Mesenchymal stem cell (in vitro differentiated cells and primary cell): ENCODE measurements at regions not wholly inside any gene's neighbourhood (a gene's known extent, or its start where the extent isn't known, plus 50 kb on each side); places are given as distances from the start of the nearest gene placed in this dataset.
"Not testable (repeated sequence)": the region's sequence is repeated elsewhere in the genome, so short reads cannot be mapped to it uniquely, and the experiment has no call there.

Experiments
- DNase-seq: peaks from one replicate; pipeline ENCODE4 v3.0.0-alpha.2; 2013
- H2AFZ ChIP-seq: one replicate; pipeline ENCODE4 v1.6.1; 2013; ENCODE audit warnings: low read depth, mild to moderate bottlenecking, control low read depth, inconsistent platforms, low read length, moderate library complexity
- H2AK5ac ChIP-seq: 2 replicates; pipeline ENCODE4 v1.6.1; 2013; ENCODE audit warnings: low read length, moderate library complexity, mild to moderate bottlenecking, inconsistent platforms; ENCODE audit not compliant: severe bottlenecking
- H2BK120ac ChIP-seq: one replicate; pipeline ENCODE4 v1.6.1; 2013; ENCODE audit warnings: low read depth, mild to moderate bottlenecking, inconsistent platforms, low read length, moderate library complexity
- H2BK12ac ChIP-seq, 2 experiments: one replicate each; pipeline ENCODE4 v1.6.1; 2013; ENCODE audit warnings: inconsistent platforms in 2 of 2, low read length in 2 of 2, mild to moderate bottlenecking in 2 of 2, moderate library complexity in 2 of 2, control low read depth in 1 of 2
- H2BK15ac ChIP-seq: one replicate; pipeline ENCODE4 v1.6.1; 2013; ENCODE audit warnings: mild to moderate bottlenecking, low read depth, inconsistent platforms; ENCODE audit not compliant: poor library complexity, severe bottlenecking
- H2BK5ac ChIP-seq: 2 replicates; pipeline ENCODE4 v1.6.1; 2013; ENCODE audit warnings: low read depth, mild to moderate bottlenecking, low read length, control low read depth, inconsistent platforms; ENCODE audit not compliant: poor library complexity, severe bottlenecking
- H3K14ac ChIP-seq, 2 experiments: one replicate each; pipeline ENCODE4 v1.6.1; 2013; ENCODE audit warnings: inconsistent platforms in 2 of 2, low read length in 2 of 2, control low read depth in 1 of 2, mild to moderate bottlenecking in 1 of 2, moderate library complexity in 1 of 2
- H3K18ac ChIP-seq, 2 experiments: one replicate each; pipeline ENCODE4 v1.6.1; 2013; ENCODE audit warnings: inconsistent platforms in 2 of 2, low read length in 2 of 2, control low read depth in 1 of 2, low read depth in 1 of 2, mild to moderate bottlenecking in 1 of 2
- H3K23ac ChIP-seq, 2 experiments: one replicate each; pipeline ENCODE4 v1.6.1; 2013; ENCODE audit warnings: inconsistent platforms in 2 of 2, low read length in 2 of 2, mild to moderate bottlenecking in 2 of 2, moderate library complexity in 2 of 2, control low read depth in 1 of 2
- H3K27ac ChIP-seq: 2 replicates; pipeline ENCODE4 v1.5.1; 2013; ENCODE audit warnings: mild to moderate bottlenecking, moderate library complexity, low read length, control low read depth, inconsistent platforms; ENCODE audit not compliant: poor library complexity, severe bottlenecking
- H3K27me3 ChIP-seq, 2 experiments: 2 replicates each; pipeline versions ENCODE4 v1.6.1 to v1.7.0; 2013; ENCODE audit warnings: low read length in 2 of 2, mild to moderate bottlenecking in 2 of 2, moderate library complexity in 2 of 2, control low read depth in 1 of 2, inconsistent platforms in 1 of 2; ENCODE audit not compliant: control insufficient read depth in 1 of 2, insufficient read depth in 1 of 2
- H3K36me3 ChIP-seq, 2 experiments: 2 replicates each; pipeline versions ENCODE4 v1.6.1 to v1.7.0; 2013; ENCODE audit warnings: low read length in 2 of 2, control low read depth in 1 of 2, inconsistent platforms in 1 of 2, low read depth in 1 of 2, mild to moderate bottlenecking in 1 of 2; ENCODE audit not compliant: insufficient read depth in 2 of 2, control insufficient read depth in 1 of 2
- H3K4ac ChIP-seq, 2 experiments: one replicate each; pipeline ENCODE4 v1.6.1; 2013; ENCODE audit warnings: inconsistent platforms in 2 of 2, low read length in 2 of 2, mild to moderate bottlenecking in 2 of 2, moderate library complexity in 2 of 2, control low read depth in 1 of 2, low read depth in 1 of 2
- H3K4me1 ChIP-seq: 2 replicates; pipeline ENCODE4 v1.6.1; 2013; ENCODE audit warnings: low read depth, low read length, control low read depth; ENCODE audit not compliant: control insufficient read depth, insufficient read depth
- H3K4me2 ChIP-seq: 2 replicates; pipeline ENCODE4 v1.6.1; 2013; ENCODE audit warnings: low read length, mild to moderate bottlenecking, inconsistent platforms; ENCODE audit not compliant: poor library complexity, severe bottlenecking
- H3K4me3 ChIP-seq, 2 experiments: 2 replicates each; pipeline versions ENCODE4 v1.5.1 to v1.7.0; 2013; ENCODE audit warnings: low read length in 2 of 2, mild to moderate bottlenecking in 2 of 2, control low read depth in 1 of 2, low read depth in 1 of 2; ENCODE audit not compliant: insufficient read depth in 1 of 2
- H3K79me1 ChIP-seq: replicated peaks from 2 replicates; pipeline ENCODE4 v1.6.1; 2013; ENCODE audit warnings: mild to moderate bottlenecking, control low read depth, low read length, inconsistent platforms; ENCODE audit not compliant: poor library complexity, severe bottlenecking
- H3K9ac ChIP-seq: 2 replicates; pipeline ENCODE4 v1.7.0; 2013; ENCODE audit warnings: mild to moderate bottlenecking, low read length, moderate library complexity
- H3K9me3 ChIP-seq: 2 replicates; pipeline ENCODE4 v1.7.0; 2013; ENCODE audit warnings: mild to moderate bottlenecking, low read length; ENCODE audit not compliant: control insufficient read depth
- H4K8ac ChIP-seq: one replicate; pipeline ENCODE4 v1.6.1; 2013; ENCODE audit warnings: inconsistent platforms, mild to moderate bottlenecking, low read length, moderate library complexity
- H4K91ac ChIP-seq: one replicate; pipeline ENCODE4 v1.6.1; 2013; ENCODE audit warnings: mild to moderate bottlenecking, low read length, inconsistent platforms
- WGBS: methylation state at CpG from one replicate; pipeline ENCODE4 v1.1.7; 2013; ENCODE audit warnings: mixed read lengths; 5-methylcytosine and 5-hydroxymethylcytosine counted together

DNA sequence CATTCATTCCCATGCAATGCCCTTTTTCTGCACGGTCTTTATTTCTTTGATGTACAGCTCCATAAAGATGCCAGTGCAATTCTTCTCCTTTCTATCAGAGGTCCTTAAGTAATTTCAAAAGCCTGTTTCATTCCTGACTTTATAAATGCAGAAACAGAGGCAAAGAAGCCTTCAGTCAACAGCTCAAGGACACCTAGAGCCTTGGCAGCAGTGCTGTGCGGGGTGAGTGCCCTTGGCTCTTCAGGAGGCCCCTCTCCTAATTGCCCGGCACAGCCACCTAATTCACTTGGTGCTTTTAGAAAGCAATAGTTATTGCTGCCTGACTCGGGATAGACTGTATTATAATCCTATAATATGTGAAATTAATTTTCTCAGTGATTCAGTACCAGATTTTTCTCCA is 169.6 kb upstream of the KLF6 start:
- H2BK5ac ChIP-seq, result no peak overlapping the region
- no peaks in the 10 kb centered on the region for H3K27me3 ChIP-seq
- no peak overlapping the region for H2BK120ac ChIP-seq
- H3K9me3 ChIP-seq, result no peaks in the 10 kb centered on the region
- H3K9ac ChIP-seq, result no peak overlapping the region
- H3K23ac ChIP-seq, result no peak overlapping the region
- no peak overlapping the region for H3K14ac ChIP-seq
- no peak overlapping the region for H3K18ac ChIP-seq
- no peak overlapping the region for H2BK12ac ChIP-seq
- H4K91ac ChIP-seq, result no peak overlapping the region
- H2AK5ac ChIP-seq, result no peak overlapping the region
- H3K4ac ChIP-seq, result no peak overlapping the region
- no peak overlapping the region for H2BK15ac ChIP-seq
- H3K4me3 ChIP-seq, result no peak overlapping the region
- peak overlapping the region; percentile 37 for H4K8ac ChIP-seq
- no peaks in the 10 kb centered on the region for H3K36me3 ChIP-seq
- no peak for DNase-seq
- no peak overlapping the region for H2AFZ ChIP-seq
- no peaks in the 10 kb centered on the region for H3K79me1 ChIP-seq
- H3K27ac ChIP-seq, result no peak overlapping the region
- WGBS, result 98% methylated on average over 2 of the region's 4 CpGs
- H3K4me1 ChIP-seq, result peaks cover 1% of the 10 kb centered on the region
- H3K4me2 ChIP-seq, result no peak overlapping the region

DNA sequence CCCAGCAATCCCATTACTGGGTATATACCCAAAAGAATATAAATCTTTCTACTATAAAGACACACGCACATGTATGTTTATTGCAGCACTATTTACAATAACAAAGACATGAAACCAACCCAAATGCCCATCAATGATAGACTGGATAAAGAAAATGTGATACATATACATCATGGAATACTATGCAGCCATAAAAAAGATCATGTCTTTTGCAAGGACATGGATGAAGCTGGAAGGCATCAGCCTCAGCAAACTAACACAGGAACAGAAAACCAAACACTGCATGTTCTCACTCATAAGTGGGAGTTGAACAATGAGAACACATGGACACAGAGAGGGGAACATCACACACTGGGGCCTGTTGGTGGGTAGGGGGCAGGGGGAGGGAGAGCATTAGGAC is 169.0 kb upstream of the KLF6 start:
- WGBS, result no CpG with 5 or more reads among the region's 1 CpG

DNA sequence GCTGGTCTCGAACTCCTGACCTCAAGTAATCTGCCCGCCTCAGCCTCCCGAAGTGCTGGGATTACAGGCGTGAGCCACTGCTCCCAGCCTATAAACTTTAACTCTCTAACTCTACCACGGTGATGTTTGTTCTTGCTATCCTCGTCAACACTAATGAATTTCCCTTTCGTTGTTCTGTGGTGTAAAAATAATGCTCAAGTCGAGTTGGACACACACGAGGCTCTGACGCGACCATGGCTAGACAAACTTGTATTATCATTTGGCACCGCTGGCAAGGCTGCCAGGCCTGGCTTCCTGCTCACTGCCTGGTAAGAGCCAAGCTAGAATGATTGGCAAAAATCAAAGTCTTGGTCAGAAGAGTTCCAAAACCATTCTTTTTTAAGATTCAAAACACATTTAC is 167.0 kb upstream of the KLF6 start:
- H2BK120ac ChIP-seq, result no peak overlapping the region
- no peaks in the 10 kb centered on the region for H3K36me3 ChIP-seq
- H3K27ac ChIP-seq, result no peak overlapping the region
- no peak overlapping the region for H2AK5ac ChIP-seq
- H2AFZ ChIP-seq, result no peak overlapping the region
- no peak overlapping the region for H4K8ac ChIP-seq
- H3K14ac ChIP-seq, result no peak overlapping the region
- no peak overlapping the region for H4K91ac ChIP-seq
- no peak overlapping the region for H2BK12ac ChIP-seq
- no peak overlapping the region for H2BK5ac ChIP-seq
- H3K18ac ChIP-seq, result no peak overlapping the region
- peaks cover 4% of the 10 kb centered on the region for H3K4me1 ChIP-seq
- no peak overlapping the region for H3K4me2 ChIP-seq
- no peak for DNase-seq
- no peak overlapping the region for H3K9ac ChIP-seq
- H3K23ac ChIP-seq, result no peak overlapping the region
- no peak overlapping the region for H3K4me3 ChIP-seq
- 82% methylated on average over 12 of the region's 12 CpGs for WGBS
- H3K9me3 ChIP-seq, result no peaks in the 10 kb centered on the region
- peak overlapping the region; percentile 67 for H2BK15ac ChIP-seq
- H3K79me1 ChIP-seq, result no peaks in the 10 kb centered on the region
- H3K4ac ChIP-seq, result no peak overlapping the region
- H3K27me3 ChIP-seq, result no peaks in the 10 kb centered on the region

More for the DNA sequence above, 169.0 kb upstream of the KLF6 start:
- DNase-seq, H3K4me2 ChIP-seq, H3K23ac ChIP-seq, H4K91ac ChIP-seq, H4K8ac ChIP-seq, H2AFZ ChIP-seq, H2BK5ac ChIP-seq, H3K14ac ChIP-seq, H3K9me3 ChIP-seq, H3K4me1 ChIP-seq, H2BK120ac ChIP-seq, H2BK12ac ChIP-seq, H3K27ac ChIP-seq, H2AK5ac ChIP-seq, H3K9ac ChIP-seq, H3K4me3 ChIP-seq, H3K79me1 ChIP-seq, H3K36me3 ChIP-seq, H3K4ac ChIP-seq, H2BK15ac ChIP-seq, H3K18ac ChIP-seq, H3K27me3 ChIP-seq: not testable (repeated sequence)

- H3K4me2 ChIP-seq, result no peak overlapping the region
- H4K8ac ChIP-seq, result no peak overlapping the region
- H3K9ac ChIP-seq, result no peak overlapping the region
- DNase-seq, result no peak
- no peak overlapping the region for H3K4me3 ChIP-seq
- H3K36me3 ChIP-seq, result no peaks in the 10 kb centered on the region
- peak overlapping the region; percentile 23 for H2BK15ac ChIP-seq
- no peak overlapping the region for H3K4ac ChIP-seq
- no peaks in the 10 kb centered on the region for H3K27me3 ChIP-seq
- no peak overlapping the region for H3K14ac ChIP-seq
- H2AFZ ChIP-seq, result no peak overlapping the region
- H2BK12ac ChIP-seq, result peak overlapping the region in 1 of 2 experiments; percentile 58
- no peak overlapping the region for H3K23ac ChIP-seq
- 89% methylated on average over 6 of the region's 12 CpGs for WGBS
- H4K91ac ChIP-seq, result peak overlapping the region; percentile 65
- H3K27ac ChIP-seq, result no peak overlapping the region
- H2BK120ac ChIP-seq, result no peak overlapping the region
- H3K9me3 ChIP-seq, result no peaks in the 10 kb centered on the region
- H3K79me1 ChIP-seq, result no peaks in the 10 kb centered on the region
- no peak overlapping the region for H2BK5ac ChIP-seq
- no peak overlapping the region for H2AK5ac ChIP-seq
- peaks cover 4% of the 10 kb centered on the region for H3K4me1 ChIP-seq
- no peak overlapping the region for H3K18ac ChIP-seq
Observed at GRCh38 chr10:3950676-3951275, 165.8 kb upstream of the KLF6 start.
